HFFc6 (cell line): ENCODE measurements at regions not wholly inside any gene's neighbourhood (a gene's known extent, or its start where the extent isn't known, plus 50 kb on each side); places are given as distances from the start of the nearest gene placed in this dataset.

Source experiments
- DNase-seq: peaks from one replicate; pipeline ENCODE4 v3.0.0-alpha.2; 2018
- H3K27ac Mint-ChIP-seq: 2 replicates; pipeline ENCODE4 v1.8.0; 2020; ENCODE audit warnings: mild to moderate bottlenecking, mixed read lengths
- H3K27me3 Mint-ChIP-seq: 2 replicates; pipeline ENCODE4 v1.8.0; 2021; ENCODE audit warnings: mild to moderate bottlenecking, moderate library complexity, mixed read lengths; ENCODE audit not compliant: insufficient read depth
- H3K36me3 Mint-ChIP-seq: 2 replicates; pipeline ENCODE4 v1.8.0; 2021; ENCODE audit warnings: low read depth, mixed read lengths
- H3K4me1 Mint-ChIP-seq: 2 replicates; pipeline ENCODE4 v1.8.0; 2020; ENCODE audit warnings: low read depth, mixed read lengths
- H3K4me3 Mint-ChIP-seq: 2 replicates; pipeline ENCODE4 v1.8.0; 2020; ENCODE audit warnings: mild to moderate bottlenecking, moderate library complexity, mixed read lengths
- H3K9me3 Mint-ChIP-seq: 2 replicates; pipeline ENCODE4 v1.8.0; 2020; ENCODE audit warnings: mild to moderate bottlenecking, mixed read lengths
- CTCF ChIP-seq: fragments of 200-600 bp; sonication (generic); IDR thresholded peaks from 2 replicates; pipeline ENCODE4 v1.5.0; 2021; ENCODE audit warnings: antibody characterized with exemption, mild to moderate bottlenecking

DNA sequence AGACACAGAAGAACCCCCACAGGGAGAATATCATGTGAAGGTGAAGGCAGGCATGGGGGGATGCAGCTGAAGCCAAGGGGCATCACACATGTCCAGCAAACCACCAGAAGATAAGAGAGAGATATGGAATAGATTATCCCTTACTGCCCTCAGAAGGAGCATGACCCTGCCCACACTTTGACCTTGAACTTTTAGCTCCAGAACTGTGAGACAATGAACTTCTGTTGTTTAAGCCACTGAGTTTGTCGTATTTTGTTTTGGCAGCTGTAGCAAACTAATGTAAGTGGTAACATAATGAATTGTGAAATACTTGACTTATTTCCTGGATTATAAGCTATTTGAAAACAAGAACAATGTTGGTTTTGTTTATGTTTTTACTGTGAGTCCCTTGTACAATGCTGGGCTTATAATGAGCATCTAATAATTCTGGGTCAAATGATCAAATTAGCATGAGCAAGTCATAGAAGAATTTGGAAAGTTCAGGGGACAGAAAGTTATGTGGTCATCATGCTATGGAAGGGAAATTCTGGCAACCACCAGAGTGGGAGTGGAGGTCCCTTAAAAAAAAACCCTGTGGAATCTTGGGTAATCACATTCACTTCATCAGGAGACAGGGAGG is 541.0 kb upstream of the KLHL29 start:
- Mint-ChIP-seq H3K27ac (no peak overlapping the region), H3K4me3 (no peak overlapping the region)

DNA sequence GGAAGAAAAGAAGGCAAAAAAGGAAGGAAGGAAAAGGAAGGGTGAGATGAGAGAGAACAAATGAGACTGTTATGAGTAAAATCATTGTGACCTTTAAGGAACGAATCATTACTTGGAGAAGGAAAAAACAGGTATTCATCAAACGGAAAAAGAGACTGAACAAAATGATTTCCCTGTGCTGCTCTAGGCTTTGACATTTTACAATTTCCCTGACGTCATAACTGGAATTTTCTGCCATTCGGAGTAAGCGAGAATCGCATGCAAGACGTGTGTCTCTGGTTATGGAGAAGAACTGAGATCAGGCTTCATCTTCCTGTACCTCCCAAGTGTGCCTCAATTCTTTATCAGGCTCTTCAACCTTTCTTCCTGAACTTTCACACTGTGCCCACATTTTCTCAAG is 534.7 kb upstream of the KLHL29 start:
- H3K9me3 Mint-ChIP-seq = peaks cover 40% of the 10 kb centered on the region
- no peaks in the 10 kb centered on the region for H3K4me1 Mint-ChIP-seq
- DNase-seq = no peak
- no peak overlapping the region for H3K27ac Mint-ChIP-seq
- no peaks in the 10 kb centered on the region for H3K27me3 Mint-ChIP-seq
- H3K4me3 Mint-ChIP-seq = no peak overlapping the region
- no peak for TF ChIP-seq CTCF
- no peaks in the 10 kb centered on the region; the same call in 1 of the 2 replicates for H3K36me3 Mint-ChIP-seq

More for the DNA sequence above, 541.0 kb upstream of the KLHL29 start:
- DNase-seq = no peak
- H3K27me3 Mint-ChIP-seq = no peaks in the 10 kb centered on the region
- TF ChIP-seq CTCF = no peak
- H3K36me3 Mint-ChIP-seq = peaks cover 3% of the 10 kb centered on the region; the same call in 1 of the 2 replicates
- H3K9me3 Mint-ChIP-seq = peaks cover 37% of the 10 kb centered on the region
- H3K4me1 Mint-ChIP-seq = no peaks in the 10 kb centered on the region

DNA sequence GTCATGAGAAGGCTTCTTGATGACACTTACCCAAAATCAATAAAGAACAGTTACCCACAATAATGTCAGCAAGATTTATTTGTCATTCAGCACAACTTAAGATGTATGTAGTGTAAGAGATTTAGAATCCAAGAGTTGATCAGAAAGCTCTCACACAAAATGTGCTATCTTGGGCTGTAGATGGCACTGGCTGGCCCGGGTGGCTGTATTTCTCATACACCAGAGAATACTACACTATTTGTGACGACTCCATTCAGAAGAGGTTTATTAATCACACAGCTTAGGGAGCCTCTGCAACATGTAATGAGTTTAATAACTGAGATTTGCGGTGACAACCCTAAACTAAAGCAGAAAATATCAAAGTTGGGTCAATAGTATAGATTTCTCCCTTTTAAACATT is 530.4 kb upstream of the KLHL29 start:
- Mint-ChIP-seq H3K4me1 (no peaks in the 10 kb centered on the region), H3K9me3 (peaks cover 48% of the 10 kb centered on the region), H3K4me3 (no peak overlapping the region), H3K27me3 (no peaks in the 10 kb centered on the region), H3K27ac (no peak overlapping the region), H3K36me3 (no peaks in the 10 kb centered on the region)
- no peak for TF ChIP-seq CTCF
- DNase-seq = no peak

GRCh38 chr2:22855081-22855480 is 529.9 kb upstream of the KLHL29 start:
- Mint-ChIP-seq H3K9me3 (peaks cover 47% of the 10 kb centered on the region), H3K4me1 (no peaks in the 10 kb centered on the region), H3K4me3 (no peak overlapping the region), H3K27me3 (no peaks in the 10 kb centered on the region), H3K36me3 (no peaks in the 10 kb centered on the region), H3K27ac (no peak overlapping the region)
- DNase-seq = no peak
- no peak for TF ChIP-seq CTCF

DNA sequence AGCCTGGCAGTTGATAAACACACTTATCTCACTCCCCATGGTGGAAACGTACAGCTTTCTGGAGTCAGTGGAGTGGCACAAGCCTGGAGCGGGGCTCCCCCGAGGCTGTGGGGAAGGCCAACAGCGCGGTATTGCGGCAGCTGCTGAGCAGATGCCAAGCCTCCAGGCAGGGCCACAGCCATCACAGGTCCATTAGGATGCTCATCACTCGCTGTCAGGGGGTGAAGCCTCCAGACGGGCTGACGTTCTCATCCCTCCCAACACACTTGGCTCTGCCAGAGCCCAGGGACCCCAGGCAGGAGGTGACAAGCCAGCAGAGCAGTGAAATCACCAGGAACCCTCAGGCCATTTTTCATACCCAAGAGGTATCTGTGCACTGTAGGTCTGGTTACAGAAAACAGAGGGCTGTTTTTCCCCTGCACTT is 529.2 kb upstream of the KLHL29 start:
- no peaks in the 10 kb centered on the region for H3K27me3 Mint-ChIP-seq
- H3K4me1 Mint-ChIP-seq = no peaks in the 10 kb centered on the region
- H3K27ac Mint-ChIP-seq = no peak overlapping the region
- peaks cover 43% of the 10 kb centered on the region for H3K9me3 Mint-ChIP-seq
- no peak overlapping the region for H3K4me3 Mint-ChIP-seq
- TF ChIP-seq CTCF = no peak
- DNase-seq = no peak
- no peaks in the 10 kb centered on the region for H3K36me3 Mint-ChIP-seq

DNA sequence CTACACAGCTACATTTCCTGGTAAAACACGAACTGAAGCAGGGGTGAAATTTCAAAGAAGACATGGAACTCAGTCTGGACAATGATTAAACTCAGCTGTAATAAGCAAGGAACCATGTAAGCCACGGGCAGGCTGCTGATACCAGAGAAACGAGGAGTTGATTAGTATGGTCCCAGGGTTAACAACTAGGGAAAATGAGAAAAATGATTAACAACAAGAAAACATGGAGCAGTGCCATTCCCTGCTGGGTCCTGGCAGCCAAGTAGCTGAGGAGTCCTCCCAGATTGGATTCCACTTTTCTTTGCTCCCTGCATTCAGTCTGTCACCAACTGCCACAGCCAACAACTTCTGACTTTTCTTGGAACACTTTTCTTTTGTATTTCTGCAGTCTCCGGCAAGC is 517.0 kb upstream of the KLHL29 start:
- TF ChIP-seq CTCF = no peak
- no peak for DNase-seq
- Mint-ChIP-seq H3K36me3 (no peaks in the 10 kb centered on the region), H3K4me3 (no peak overlapping the region), H3K27ac (no peak overlapping the region), H3K4me1 (no peaks in the 10 kb centered on the region), H3K27me3 (no peaks in the 10 kb centered on the region), H3K9me3 (peaks cover 25% of the 10 kb centered on the region)
